Activated CD4-positive, CD25-positive, alpha-beta regulatory T cell treated with anti-CD3 and anti-CD28 coated beads, Interleukin-2, amount 50 U/mL, for 72 hours (primary cell): ENCODE measurements at regions not wholly inside any gene's neighbourhood (a gene's known extent, or its start where the extent isn't known, plus 50 kb on each side); places are given as distances from the start of the nearest gene placed in this dataset.
"Not testable (repeated sequence)": the region's sequence is repeated elsewhere in the genome, so short reads cannot be mapped to it uniquely, and the experiment has no call there.

Experiments used
- DNase-seq: peaks from one replicate; pipeline ENCODE4 v3.0.0; 2021

DNA sequence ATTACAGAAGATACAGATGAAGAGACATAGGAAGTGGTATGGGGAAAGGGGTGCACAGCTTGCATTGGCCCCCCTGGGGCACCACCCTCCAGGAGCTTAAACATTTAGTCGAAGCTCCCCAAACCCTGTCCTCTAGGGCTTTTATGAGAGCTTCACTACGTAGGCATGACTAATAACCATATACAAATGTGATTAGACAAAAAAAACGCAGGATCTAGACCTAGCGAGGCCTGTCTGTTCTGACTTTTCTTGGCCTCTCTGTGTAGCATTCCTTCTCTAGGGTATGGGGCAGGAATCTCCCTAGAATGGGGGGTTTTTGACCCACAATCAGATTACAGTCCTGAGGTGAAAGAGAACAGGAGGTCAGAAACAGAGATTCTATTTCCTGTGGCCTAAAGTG lies 293.7 kb upstream of the GALNTL6 start:
- DNase-seq, result no peak

GRCh38 chr4:171517883-171518282 lies 295.3 kb upstream of the GALNTL6 start:
- DNase-seq, result no peak

GRCh38 chr4:171516694-171517093 lies 296.5 kb upstream of the GALNTL6 start:
- DNase-seq, result no peak

DNA sequence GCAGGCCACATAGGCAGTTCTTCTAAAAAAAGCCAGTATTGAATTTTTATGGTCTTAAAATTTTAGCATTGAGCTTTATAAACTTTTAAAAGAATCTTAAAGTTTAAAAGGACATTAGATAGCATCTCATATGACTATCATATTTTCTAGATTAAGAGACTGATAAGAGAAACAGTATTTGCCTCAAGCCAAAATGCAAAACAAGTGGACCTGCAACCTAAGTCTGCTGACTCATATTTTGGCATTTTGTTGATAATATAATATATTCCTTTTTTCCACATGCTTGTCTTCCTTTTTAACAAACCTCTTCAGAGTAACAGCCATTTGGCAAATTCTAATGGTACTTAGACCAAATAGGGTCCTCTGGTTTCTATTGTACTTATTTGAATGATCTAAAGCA lies 328.5 kb upstream of the GALNTL6 start:
- no peak for DNase-seq

DNA sequence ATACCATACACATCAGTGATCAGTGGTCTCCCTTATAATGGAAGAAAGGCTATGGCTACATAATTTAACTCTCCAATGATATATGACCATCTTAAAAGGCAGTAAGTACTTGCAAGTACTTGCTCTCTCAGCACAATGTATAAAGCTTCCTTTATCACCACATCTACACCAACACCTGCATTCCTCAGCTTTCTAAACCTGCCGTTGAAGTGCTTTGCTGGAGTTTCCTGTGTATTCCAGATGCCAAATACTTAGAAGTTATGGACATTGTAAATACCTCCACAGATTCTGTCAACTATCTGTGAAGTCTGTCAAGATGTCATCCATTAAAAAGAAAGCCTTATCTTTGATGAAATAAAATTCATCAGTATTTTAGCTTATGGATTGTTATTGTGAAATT lies 335.0 kb upstream of the GALNTL6 start:
- no peak for DNase-seq

- DNase-seq, result not testable (repeated sequence)
Measured at GRCh38 chr4:171475111-171475510, 338.1 kb upstream of the GALNTL6 start.

DNA sequence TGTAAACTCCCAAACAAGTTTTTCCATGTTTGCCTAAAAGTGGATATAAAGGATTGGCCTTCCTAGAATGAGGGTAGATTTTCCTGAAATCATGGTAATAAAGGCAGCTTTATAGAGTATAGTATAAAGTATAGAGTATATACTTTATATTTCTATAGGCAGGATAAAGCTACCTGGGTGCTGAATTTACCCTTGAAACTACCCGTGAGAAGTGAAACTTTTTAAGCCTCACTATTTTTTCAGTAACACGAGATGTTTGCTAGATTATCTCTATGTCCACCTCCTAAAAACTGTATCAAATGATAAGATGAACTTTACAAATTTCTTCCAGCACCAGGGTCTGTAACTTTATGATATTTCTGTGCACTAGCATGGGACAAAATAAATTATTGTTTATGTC lies 340.0 kb upstream of the GALNTL6 start:
- DNase-seq, result no peak

- DNase-seq, result no peak
Measured at GRCh38 chr4:171472230-171472629, 341.0 kb upstream of the GALNTL6 start.

GRCh38 chr4:171464499-171464898 lies 348.7 kb upstream of the GALNTL6 start:
- no peak for DNase-seq

DNA sequence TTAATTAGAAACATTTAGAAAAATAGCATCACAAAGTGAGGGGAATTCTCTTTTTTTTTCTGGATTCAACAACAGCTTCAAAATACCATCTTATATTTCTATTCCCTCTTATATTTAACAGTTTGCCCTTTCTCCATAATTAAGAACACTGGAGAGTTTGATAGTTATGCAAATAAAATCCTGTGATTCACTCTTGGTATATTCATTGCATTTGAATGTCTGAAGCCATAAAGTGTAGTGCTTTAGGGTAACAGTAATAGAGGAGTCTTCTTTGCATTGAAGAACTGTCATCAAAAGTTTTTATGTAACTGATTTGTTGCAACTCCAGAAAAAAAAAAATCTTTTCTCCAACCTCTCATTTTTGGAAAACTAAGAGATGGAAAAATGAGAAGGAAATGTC lies 352.0 kb upstream of the GALNTL6 start:
- DNase-seq, result no peak

DNA sequence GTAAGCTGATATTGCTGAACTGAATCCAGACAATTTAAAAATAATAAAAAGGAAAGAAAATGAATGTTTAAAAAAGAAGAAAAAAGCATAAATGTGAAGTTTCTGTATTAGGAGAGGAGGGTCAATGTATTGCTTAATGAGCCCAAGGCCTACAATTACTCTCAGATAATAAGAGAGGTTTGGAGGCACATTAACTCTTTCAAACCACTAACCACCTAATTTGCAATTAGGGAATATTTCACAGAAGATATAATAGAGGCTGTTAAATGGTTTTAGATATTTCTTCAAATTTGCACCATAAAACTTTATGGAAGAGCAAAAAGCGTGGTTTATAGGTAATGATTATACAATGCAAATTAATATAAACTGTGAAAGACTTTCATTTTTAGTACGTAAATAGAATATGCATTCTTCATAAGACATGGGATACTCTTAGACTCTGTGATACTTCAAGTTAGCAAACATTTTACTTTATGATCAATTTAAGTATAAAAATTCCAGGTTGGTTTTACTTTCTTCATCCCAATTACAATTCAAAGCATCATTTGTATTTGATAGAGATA lies 364.2 kb upstream of the GALNTL6 start:
- no peak for DNase-seq

DNA sequence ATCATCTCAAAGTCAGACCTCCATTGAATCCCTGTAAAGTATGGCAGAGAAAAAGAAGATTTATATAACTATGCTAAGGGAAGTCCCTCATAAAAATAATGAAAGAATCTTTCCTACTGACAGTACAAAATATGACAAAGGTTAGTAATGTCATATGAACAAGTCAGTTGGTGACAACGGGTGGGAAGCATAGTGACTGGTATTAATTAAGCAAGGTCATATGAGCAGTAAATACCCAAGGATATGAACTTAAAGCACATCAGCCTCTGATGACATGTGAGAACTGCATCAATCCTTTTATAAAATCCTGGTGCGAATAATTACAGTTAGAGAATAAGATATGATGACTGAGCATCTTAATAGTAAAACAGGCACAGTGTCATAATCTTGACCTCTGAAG lies 364.8 kb upstream of the GALNTL6 start:
- DNase-seq, result no peak

- no peak for DNase-seq
Measured at GRCh38 chr4:171441300-171441941, 371.8 kb upstream of the GALNTL6 start.

DNA sequence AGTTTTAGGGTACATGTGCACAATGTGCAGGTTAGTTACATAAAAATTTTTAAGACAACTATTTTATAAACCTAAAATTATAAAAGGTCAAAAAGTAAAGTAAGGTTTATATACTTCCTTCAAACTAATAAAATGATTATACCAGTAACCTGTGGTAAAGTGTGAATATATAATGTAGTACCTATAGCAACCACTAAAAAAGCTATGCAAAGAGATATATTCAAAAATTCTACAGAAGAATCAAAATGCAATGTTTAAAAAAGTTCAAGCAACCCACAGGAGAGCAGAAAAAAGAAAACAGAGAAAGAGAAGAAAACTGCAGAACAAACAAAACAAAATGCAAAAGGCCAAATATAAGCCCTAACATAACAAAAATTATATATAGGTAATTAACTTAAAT lies 379.5 kb upstream of the GALNTL6 start:
- DNase-seq, result no peak

- DNase-seq, result no peak
Measured at GRCh38 chr4:171432536-171432935, 380.7 kb upstream of the GALNTL6 start.

DNA sequence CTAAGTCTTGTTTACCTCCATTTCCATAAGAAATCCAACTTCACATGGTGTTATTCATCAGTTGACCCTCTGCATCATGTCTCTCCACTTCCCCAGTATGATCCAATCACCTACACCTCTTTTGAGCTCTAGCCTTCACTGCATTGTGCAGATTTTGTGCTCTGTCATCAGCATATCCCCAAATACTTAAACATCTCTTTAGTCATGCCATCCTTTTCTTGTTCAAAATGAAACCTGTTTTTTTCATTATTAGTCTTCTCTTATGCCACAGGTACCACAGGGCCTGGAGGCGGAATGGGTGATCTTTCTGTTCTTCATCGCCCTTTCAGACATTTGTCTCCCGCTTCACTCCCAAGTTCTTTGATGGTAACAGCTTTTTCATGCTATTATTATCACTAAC lies 382.7 kb upstream of the GALNTL6 start:
- no peak for DNase-seq

DNA sequence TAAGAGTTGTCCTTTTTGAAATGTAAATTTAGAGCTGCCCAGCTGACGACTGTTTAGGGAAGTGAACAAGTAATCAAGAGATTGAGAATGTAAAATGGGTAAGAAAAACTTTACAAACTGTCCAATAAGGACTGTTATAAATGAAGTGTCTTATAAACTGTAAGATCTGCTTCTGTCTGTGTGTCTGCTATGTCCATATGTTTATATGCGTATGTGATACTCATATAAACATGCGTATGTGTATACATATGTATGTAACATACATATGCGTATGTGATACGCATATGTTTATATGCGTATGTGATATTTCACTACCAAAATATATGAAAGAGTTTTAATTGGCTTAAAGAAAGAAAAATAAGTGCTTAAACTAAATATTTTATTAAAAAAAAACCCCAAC lies 416.0 kb upstream of the GALNTL6 start:
- DNase-seq, result no peak

DNA sequence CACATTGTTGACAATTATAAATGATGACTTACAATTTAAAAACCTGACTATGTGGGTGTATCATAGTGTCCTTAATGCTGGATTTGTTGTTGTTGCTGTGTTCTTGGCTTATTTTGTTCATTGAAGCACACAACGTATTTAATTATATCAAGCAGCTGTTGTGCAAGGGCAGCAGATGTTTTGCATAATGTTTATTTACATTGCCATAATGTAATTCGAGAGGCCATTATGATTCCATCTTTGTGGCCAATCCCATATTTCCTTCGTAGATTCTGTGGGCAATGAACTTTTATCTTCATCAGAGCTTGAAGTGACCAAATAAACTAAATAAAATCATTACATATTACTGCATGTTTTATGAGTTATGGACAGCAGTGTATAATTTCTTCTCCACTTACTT lies 422.6 kb upstream of the GALNTL6 start:
- DNase-seq, result no peak

DNA sequence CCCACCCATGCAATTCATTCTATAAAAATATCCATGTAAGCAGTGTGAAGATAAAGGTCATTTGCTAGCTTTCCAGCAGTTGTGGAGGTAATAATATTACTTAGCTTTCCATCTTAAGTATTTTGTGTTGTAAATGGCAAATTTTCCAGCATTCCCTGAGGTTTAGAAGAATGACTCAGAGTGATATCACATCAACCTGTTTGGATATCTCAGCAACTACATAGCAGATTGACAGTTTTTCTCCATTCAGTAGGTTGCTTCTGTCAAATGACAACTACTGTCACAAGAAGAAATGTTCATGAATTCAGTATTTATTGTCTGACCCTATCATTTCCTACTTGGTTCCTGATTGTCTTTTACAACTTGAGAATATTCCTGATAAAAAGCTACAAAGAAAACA lies 434.9 kb upstream of the GALNTL6 start:
- no peak for DNase-seq

DNA sequence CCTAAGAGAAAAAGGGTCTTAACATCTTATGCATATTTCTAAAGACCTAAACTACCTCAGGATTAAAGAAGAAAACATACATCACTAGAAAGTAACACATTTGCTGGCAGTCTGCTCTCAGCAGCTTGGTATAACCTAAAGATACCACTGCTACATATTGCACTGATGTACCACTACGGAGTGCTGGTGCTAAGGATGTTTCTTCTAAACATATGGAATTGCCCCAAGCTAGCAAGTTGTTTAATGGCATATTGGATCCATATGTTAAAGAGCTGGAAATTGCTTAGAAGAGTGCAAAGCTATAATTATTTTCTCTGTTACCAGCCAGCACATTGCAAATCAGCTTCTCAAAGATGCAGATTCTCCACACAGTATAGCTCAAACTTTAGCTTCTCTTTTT lies 436.5 kb upstream of the GALNTL6 start:
- no peak for DNase-seq

- no peak for DNase-seq
Measured at GRCh38 chr4:171353535-171353934, 459.7 kb upstream of the GALNTL6 start.

- DNase-seq, result no peak
Measured at GRCh38 chr4:171348090-171348489, 465.1 kb upstream of the GALNTL6 start.

GRCh38 chr4:171342646-171343045 lies 470.6 kb upstream of the GALNTL6 start:
- DNase-seq, result no peak

DNA sequence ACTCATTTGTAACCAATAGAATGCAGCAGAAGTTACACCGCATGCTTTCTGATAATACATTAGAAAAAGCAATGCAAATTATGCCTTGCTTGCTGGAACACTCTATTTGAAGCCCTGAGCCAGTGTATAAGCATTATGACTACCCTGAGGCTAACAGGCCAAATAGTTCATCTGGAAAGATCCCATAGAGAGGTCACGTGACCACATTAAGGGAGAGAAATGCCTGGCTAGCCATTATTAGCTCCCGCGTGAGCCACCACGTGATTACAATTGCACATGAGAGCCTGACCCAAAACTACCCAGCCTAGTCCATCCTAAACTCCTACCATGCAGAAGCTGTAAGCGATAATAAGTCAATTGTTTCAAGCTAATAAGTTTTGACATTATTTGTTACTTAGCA lies 472.9 kb upstream of the GALNTL6 start:
- no peak for DNase-seq

DNA sequence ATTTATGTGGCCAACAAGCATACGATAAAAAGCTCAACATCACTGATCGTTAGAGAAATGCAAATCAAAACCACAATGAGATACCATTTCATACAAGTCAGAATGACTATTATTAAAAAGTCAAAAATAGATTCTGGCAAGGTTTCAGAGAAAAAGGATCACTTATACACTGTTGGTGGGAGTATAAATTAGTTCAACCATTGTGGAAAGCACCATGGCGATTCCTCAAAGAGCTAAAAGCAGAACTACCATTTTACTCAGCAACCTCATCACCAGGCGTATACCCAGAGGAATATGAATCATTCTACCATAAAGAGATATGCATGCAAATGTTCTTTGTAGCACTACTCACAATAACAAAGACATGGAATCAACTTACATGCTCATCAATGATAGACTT lies 478.7 kb upstream of the GALNTL6 start:
- DNase-seq, result no peak
